Liver (tissue), 7 donors: ENCODE measurements at regions not wholly inside any gene's neighbourhood (a gene's known extent, or its start where the extent isn't known, plus 50 kb on each side); places are given as distances from the start of the nearest gene placed in this dataset.

ENCODE experiments used
- DNase-seq: peaks from one replicate; pipeline ENCODE4 v3.0.0-alpha.2; 2017; ENCODE audit warnings: low spot score
- H3K27ac ChIP-seq, 2 donors: one replicate each; pipeline ENCODE4 v1.7.0; 2013; ENCODE audit warnings: inconsistent platforms in 2 of 2, low read length in 2 of 2, control low read depth in 1 of 2, low read depth in 1 of 2, mild to moderate bottlenecking in 1 of 2
- H3K27me3 ChIP-seq, 4 donors: one replicate each; pipeline versions ENCODE4 v1.6.1 to v1.7.0; 2013; ENCODE audit warnings: low read length in 3 of 4, inconsistent platforms in 1 of 4, mild to moderate bottlenecking in 1 of 4, moderate library complexity in 1 of 4; ENCODE audit not compliant: control insufficient read depth in 4 of 4, insufficient read depth in 4 of 4
- H3K36me3 ChIP-seq, 4 donors: one replicate each; pipeline versions ENCODE4 v1.6.1 to v1.7.0; 2013; ENCODE audit warnings: low read length in 3 of 4, mild to moderate bottlenecking in 3 of 4, low read depth in 1 of 4, moderate library complexity in 1 of 4; ENCODE audit not compliant: control insufficient read depth in 4 of 4, insufficient read depth in 3 of 4
- H3K4me1 ChIP-seq, 4 donors: one replicate each; pipeline versions ENCODE4 v1.6.1 to v1.7.0; 2013; ENCODE audit warnings: low read length in 3 of 4, mild to moderate bottlenecking in 3 of 4, moderate library complexity in 1 of 4; ENCODE audit not compliant: control insufficient read depth in 4 of 4, insufficient read depth in 4 of 4
- H3K4me3 ChIP-seq, 3 donors: one replicate each; pipeline versions ENCODE4 v1.6.1 to v1.7.0; 2013; ENCODE audit warnings: low read length in 3 of 3, control low read depth in 1 of 3, low read depth in 1 of 3, mild to moderate bottlenecking in 1 of 3
- H3K9ac ChIP-seq, 2 donors: one replicate each; pipeline ENCODE4 v1.7.0; 2013; ENCODE audit warnings: low read length in 2 of 2, mild to moderate bottlenecking in 2 of 2, moderate library complexity in 2 of 2, control low read depth in 1 of 2, low read depth in 1 of 2
- H3K9me3 ChIP-seq, 4 donors: one replicate each; pipeline versions ENCODE4 v1.6.1 to v1.7.0; 2013; ENCODE audit warnings: low read length in 3 of 4; ENCODE audit not compliant: control insufficient read depth in 4 of 4
- EGR1 ChIP-seq, 2 donors: IDR thresholded peaks; 2 replicates each; pipeline ENCODE4 v1.6.1; 2016 to 2018; ENCODE audit warnings: antibody characterized with exemption in 2 of 2, low read depth in 2 of 2
- FOXA1 ChIP-seq: IDR thresholded peaks from 2 replicates; pipeline ENCODE4 v1.6.1; 2016; ENCODE audit warnings: antibody characterized with exemption
- FOXA2 ChIP-seq: IDR thresholded peaks from 2 replicates; pipeline ENCODE4 v1.6.1; 2016; ENCODE audit warnings: antibody characterized with exemption
- HNF4A ChIP-seq, 2 donors: conservative IDR thresholded peaks; 2 replicates each; pipeline ENCODE4 v1.6.1; 2016; ENCODE audit warnings: antibody characterized with exemption in 2 of 2, mild to moderate bottlenecking in 2 of 2
- HNF4G ChIP-seq: IDR thresholded peaks from 2 replicates; pipeline ENCODE4 v1.6.1; 2016; ENCODE audit warnings: antibody characterized with exemption
- MAX ChIP-seq: IDR thresholded peaks from 2 replicates; pipeline ENCODE4 v1.6.1; 2016; ENCODE audit warnings: antibody characterized with exemption
- NR2F2 ChIP-seq: IDR thresholded peaks from 2 replicates; pipeline ENCODE4 v1.6.1; 2016; ENCODE audit warnings: antibody characterized with exemption
- RAD21 ChIP-seq, 2 donors: IDR thresholded peaks; 2 replicates each; pipeline ENCODE4 v1.6.1; 2016; ENCODE audit warnings: antibody characterized with exemption in 2 of 2, mild to moderate bottlenecking in 2 of 2
- RXRA ChIP-seq, 2 donors: IDR thresholded peaks; 2 replicates each; pipeline ENCODE4 v1.6.1; 2017 to 2018; ENCODE audit warnings: antibody characterized with exemption in 2 of 2, mild to moderate bottlenecking in 1 of 2
- SP1 ChIP-seq: IDR thresholded peaks from 2 replicates; pipeline ENCODE4 v1.6.1; 2018; ENCODE audit warnings: antibody characterized with exemption, mild to moderate bottlenecking
- TAF1 ChIP-seq: conservative IDR thresholded peaks from 2 replicates; pipeline ENCODE4 v1.6.1; 2016; ENCODE audit warnings: antibody characterized with exemption, mild to moderate bottlenecking
- YY1 ChIP-seq: IDR thresholded peaks from 2 replicates; pipeline ENCODE4 v1.6.1; 2016; ENCODE audit warnings: antibody characterized with exemption, mild to moderate bottlenecking
- WGBS: extraction: QIAGEN DNeasy Blood & Tissue Kit; methylation state at CpG from one replicate; pipeline ENCODE4 v1.1.7; 2013; 5-methylcytosine and 5-hydroxymethylcytosine counted together
- TF ChIP-seq, protein P1 (sequence below): IDR thresholded peaks from 2 replicates; pipeline ENCODE4 v1.6.1; 2016; ENCODE audit warnings: antibody characterized with exemption, mild to moderate bottlenecking
- donor health status: healthy.
- donor health status: healthy.
- donor health status: healthy.
- donor health status: healthy.

DNA sequence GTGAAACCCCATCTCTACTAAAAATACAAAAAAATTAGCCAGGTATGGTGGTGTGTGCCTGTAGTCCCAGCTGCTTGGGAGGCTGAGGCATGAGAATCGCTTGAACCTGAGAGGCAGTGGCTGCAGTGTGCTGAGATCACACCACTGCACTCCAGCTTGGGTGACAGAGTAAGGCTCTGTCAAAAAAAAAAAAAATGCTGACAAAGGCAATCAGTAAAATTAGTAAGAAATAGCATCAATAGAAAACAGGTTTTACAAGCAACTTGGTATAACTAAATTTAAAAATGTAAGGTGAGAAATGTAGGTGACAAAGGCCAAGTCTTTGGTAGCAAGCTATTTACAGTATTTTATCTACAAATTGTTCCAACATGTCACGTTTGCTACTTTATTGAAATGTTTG, 421.4 kb upstream of the RGPD4 start:
- no peak for TF ChIP-seq EGR1 (IDR thresholded peaks at IDR 0.05; ENCODE audit: low read depth in 2 of 2)
- TF ChIP-seq, protein P1, sequence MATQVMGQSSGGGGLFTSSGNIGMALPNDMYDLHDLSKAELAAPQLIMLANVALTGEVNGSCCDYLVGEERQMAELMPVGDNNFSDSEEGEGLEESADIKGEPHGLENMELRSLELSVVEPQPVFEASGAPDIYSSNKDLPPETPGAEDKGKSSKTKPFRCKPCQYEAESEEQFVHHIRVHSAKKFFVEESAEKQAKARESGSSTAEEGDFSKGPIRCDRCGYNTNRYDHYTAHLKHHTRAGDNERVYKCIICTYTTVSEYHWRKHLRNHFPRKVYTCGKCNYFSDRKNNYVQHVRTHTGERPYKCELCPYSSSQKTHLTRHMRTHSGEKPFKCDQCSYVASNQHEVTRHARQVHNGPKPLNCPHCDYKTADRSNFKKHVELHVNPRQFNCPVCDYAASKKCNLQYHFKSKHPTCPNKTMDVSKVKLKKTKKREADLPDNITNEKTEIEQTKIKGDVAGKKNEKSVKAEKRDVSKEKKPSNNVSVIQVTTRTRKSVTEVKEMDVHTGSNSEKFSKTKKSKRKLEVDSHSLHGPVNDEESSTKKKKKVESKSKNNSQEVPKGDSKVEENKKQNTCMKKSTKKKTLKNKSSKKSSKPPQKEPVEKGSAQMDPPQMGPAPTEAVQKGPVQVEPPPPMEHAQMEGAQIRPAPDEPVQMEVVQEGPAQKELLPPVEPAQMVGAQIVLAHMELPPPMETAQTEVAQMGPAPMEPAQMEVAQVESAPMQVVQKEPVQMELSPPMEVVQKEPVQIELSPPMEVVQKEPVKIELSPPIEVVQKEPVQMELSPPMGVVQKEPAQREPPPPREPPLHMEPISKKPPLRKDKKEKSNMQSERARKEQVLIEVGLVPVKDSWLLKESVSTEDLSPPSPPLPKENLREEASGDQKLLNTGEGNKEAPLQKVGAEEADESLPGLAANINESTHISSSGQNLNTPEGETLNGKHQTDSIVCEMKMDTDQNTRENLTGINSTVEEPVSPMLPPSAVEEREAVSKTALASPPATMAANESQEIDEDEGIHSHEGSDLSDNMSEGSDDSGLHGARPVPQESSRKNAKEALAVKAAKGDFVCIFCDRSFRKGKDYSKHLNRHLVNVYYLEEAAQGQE: no peak
- no peak for TF ChIP-seq HNF4G
- no peak for TF ChIP-seq HNF4A (conservative IDR thresholded peaks at IDR 0.05)
- TF ChIP-seq RXRA (IDR thresholded peaks at IDR 0.05): no peak
- no peak for TF ChIP-seq YY1
- TF ChIP-seq FOXA1: no peak
- no peak for TF ChIP-seq FOXA2
- no peak for TF ChIP-seq MAX
- no peak for DNase-seq
- WGBS: 63% methylated on average over 2 of the region's 2 CpGs
- Histone ChIP-seq H3K4me1 (no peaks in the 10 kb centered on the region), H3K27me3 (no peaks in the 10 kb centered on the region), H3K9me3 (no peaks in the 10 kb centered on the region), H3K4me3 (no peak overlapping the region), H3K9ac (no peak overlapping the region), H3K36me3 (no peaks in the 10 kb centered on the region), H3K27ac (no peak overlapping the region)

DNA sequence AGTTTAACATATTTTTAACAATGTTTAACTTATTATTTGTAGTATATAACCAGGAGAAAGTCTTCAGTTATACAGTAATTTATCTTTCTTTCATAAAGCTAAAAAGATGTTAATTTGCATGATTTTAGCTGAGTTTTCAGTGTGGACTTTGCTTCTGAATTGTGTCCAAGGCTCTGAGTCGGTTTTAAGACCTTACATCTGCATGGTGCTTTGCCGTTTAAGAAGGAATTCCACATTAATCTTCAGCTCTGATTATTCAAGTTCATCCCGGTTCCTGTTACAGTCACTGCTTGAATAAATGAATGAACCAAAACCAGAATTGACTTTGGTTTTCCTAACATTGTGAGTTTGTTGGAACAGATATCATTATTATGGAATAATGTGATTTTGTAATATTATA, 419.7 kb upstream of the RGPD4 start:
- TF ChIP-seq TAF1: no peak
- TF ChIP-seq HNF4A (conservative IDR thresholded peaks at IDR 0.05): no peak
- no peak for TF ChIP-seq NR2F2
- TF ChIP-seq MAX: no peak
- TF ChIP-seq FOXA1: no peak
- no peak for TF ChIP-seq RAD21 (IDR thresholded peaks at IDR 0.05)
- TF ChIP-seq, protein P1: no peak
- TF ChIP-seq HNF4G: no peak
- no peak for TF ChIP-seq SP1
- 57% methylated on average over 3 of the region's 3 CpGs for WGBS
- no peaks in the 10 kb centered on the region for H3K9me3 ChIP-seq
- H3K9ac ChIP-seq: no peak overlapping the region
- H3K27me3 ChIP-seq: no peaks in the 10 kb centered on the region
- no peaks in the 10 kb centered on the region for H3K36me3 ChIP-seq
- no peak overlapping the region for H3K4me3 ChIP-seq
- no peak overlapping the region for H3K27ac ChIP-seq
- DNase-seq: no peak
- no peaks in the 10 kb centered on the region for H3K4me1 ChIP-seq
